Hematopoietic multipotent progenitor cell treated with erythropoietin and hydrocortisone succinate and interleukin-3 and kit ligand, for 4 days (in vitro differentiated cells): ENCODE measurements at regions not wholly inside any gene's neighbourhood (a gene's known extent, or its start where the extent isn't known, plus 50 kb on each side); places are given as distances from the start of the nearest gene placed in this dataset.
"Not testable (repeated sequence)": the region's sequence is repeated elsewhere in the genome, so short reads cannot be mapped to it uniquely, and the experiment has no call there.

ENCODE experiments used
- DNase-seq: peaks from one replicate; pipeline ENCODE4 v3.0.0-alpha.2; 2015

DNA sequence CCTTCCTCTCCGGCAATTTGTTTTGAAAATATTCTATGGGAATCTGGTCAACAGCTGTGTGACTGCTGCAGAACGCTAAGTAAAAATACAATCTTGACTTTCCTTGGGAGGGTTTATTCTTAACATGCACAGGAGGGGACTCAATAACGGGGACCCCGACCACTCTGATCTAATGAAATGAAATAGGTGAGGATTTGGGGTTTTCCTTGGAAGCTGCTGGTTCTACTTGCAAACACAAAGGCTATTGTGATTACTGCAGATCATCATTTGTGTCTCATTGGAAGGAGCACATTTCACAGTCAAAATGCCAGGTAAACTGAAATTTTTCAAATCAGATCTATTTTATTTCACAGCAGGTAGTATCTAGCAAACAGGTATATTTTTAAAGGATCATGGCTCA is 366.1 kb downstream of the SHANK2 start:
- DNase-seq, result no peak

DNA sequence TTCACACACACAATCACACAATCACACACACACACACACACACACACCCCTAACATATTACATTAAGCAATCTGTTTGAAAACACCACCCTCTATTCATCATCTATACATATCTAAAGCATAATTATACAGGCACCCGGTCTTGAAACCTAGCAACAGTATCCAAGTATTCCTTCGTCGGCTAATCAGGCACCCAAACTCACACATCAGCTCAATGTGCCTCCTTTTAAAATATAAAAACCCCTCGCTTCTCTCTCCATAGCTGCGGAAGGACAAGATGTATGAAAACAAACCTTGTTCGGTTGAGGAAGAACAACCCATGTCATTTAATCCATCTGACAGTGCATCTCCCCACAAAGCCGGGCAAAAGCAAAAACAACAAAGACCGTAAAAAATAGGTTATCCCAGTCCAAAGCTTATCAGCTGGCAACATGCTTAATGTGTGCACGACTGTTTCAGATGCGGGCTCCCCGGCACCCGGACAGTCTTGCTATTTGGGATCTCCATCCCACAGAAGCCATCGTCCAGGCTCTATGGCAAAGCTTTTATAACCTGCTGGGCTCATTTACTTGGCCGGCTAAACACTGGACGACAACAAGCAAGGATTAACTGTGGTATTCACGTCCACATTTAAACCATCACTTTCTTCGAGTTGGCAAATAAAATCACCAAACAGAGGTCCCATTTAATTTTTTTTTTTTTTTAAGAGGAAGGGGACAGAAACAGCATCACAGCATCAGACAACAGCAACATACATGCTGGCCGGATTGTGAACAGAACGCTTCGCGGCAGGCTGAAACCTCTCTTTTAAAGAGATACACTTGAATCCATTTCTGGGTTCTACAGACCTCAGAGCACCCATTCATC is 365.5 kb downstream of the SHANK2 start:
- no peak for DNase-seq

DNA sequence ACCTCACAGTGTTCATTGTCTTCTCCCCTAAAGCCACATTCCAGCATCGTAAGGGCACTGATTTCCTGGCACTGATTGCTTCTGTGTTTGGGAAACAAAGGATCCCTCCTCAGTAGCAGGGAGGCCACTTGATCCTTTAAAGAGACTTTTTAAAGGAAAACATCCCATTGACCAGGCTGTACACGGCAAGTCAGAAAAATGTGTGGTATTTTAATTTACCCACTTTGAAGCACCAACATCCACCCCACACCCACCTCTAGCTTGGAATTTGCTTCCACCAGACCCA is 364.9 kb downstream of the SHANK2 start:
- DNase-seq, result no peak

DNA sequence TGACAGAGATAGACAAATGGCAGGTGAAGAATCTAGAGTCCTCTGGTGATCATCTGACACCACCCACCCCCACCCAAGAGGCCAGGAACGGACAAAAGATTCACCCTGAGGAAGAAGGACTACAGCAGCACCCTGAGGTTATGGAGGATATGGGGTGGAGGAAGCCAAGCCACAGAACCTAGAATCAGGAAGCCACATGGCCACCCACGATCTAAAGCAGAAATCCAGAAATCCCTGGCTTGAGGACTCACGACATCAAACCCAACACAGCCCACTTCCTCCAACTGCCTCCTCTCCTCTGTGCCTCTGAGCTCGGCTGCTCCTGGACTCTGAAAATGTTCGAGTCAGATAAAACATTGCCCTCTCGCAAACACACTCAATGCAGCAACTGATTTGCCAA is 364.3 kb downstream of the SHANK2 start:
- DNase-seq, result peak; percentile 32

DNA sequence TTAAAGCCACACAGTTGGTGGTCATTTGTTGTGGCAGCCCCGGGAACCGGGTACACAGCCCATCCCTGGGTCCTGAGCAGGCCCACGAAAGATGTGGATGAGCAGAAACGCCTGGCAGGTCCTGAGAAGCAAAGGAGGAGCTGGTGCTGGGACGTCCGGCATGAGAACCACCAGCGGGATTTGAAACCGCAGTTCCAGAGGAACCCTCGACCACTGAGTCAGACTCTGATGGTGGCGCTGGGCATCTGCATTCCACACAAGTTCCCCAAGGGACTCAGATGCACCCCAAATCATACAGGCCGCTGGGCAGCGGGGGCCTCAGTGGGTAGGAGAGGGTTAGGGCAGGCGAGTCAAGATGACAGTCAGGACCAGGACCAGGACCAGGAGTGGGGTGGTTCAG is 363.0 kb downstream of the SHANK2 start:
- no peak for DNase-seq

DNA sequence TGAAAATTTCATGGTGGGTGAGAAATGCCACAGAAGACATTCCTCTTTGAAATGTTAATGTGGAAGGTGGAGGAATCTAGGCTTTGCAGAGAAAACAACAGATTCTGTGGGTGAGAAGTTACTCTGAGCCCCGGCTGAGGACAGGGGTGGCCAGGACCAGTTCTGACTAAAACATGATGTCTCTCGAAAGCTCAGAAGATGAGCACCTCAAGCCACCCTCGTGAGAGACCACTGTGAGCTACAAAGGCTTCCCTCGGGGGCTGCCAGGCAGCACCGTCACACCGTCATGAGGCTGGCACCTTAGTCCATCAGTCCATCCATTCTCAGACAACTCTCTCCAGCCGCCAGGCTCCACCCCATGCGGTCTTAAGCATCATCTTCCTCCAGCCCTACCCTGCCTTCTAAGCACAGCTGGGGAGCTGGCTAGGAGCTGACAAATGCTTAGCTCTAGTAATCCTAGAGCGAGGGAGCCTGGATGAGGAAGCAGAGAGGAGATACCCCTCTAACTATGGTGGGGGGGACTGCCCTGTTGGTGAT is 360.5 kb downstream of the SHANK2 start:
- DNase-seq, result no peak

DNA sequence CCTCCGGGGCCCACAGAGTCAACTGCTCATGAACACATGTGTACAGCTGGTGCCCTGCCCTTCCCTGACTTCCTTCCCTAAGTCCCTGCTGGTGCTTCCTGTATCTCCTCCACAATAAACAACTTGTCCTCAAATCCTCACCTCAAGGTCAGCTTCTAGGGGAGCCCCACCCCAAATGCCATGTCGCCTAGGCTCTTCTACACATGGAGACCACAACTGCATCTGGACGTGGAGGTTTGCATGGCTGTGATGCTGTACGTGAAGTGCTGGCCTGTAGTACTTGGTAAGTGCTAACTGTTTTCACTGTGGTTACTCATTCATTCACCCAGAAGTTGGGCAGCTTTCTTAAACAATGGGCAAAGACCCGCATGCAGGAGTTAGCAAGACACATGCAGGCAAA is 359.5 kb downstream of the SHANK2 start:
- no peak for DNase-seq

DNA sequence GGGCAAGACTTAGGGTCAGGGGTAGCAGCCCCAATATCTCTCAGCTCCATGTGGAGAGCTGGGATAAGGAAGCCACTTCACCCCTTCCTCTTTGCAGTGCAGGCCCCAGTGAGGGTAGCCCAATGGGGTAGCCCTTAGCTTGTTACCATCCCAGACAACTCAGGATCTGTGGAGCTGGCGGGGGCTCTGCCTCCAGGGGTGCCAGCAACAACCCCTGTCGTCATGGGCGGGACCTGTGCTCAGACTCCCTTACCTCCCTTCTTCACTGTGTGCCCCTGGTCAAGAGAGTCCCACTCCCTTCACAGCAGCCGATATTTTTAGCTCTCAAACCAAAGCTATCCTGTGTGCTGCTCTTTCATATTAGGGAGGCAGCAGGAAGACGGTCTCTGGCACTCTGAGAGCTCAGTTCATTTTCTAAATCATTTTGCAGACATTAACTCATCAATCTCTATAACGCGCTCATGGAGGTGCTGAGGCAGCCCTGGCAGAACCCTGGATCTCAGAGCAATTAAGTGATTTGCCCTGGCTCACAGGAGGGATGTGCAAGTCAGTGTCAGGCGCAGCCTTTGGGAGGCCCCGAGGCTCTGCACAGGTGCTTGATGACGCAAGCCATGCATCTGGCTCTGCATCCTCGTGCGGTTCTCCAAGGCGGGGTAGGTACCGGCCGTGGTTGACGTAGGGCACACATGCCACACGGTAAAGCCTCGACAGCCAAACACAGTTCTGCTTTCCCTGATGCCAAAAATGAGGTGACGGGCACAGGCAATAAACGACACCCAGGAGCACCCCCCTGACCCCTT is 357.6 kb downstream of the SHANK2 start:
- no peak for DNase-seq

DNA sequence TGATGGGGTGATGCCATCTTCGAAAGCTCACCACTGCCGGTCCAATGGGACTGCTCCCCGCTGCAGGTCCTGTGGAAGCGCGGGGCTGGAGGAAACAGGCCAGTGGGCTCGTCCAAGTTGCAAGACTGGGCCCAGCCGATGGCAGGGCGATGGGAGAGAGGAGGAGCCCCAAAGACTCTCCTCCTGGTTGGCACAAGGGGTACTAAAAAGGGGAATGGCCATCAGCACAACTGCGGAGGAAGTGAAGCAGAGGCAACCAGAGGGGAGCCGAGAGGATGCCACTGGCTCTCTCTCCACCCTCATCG is 357.1 kb downstream of the SHANK2 start:
- no peak for DNase-seq

DNA sequence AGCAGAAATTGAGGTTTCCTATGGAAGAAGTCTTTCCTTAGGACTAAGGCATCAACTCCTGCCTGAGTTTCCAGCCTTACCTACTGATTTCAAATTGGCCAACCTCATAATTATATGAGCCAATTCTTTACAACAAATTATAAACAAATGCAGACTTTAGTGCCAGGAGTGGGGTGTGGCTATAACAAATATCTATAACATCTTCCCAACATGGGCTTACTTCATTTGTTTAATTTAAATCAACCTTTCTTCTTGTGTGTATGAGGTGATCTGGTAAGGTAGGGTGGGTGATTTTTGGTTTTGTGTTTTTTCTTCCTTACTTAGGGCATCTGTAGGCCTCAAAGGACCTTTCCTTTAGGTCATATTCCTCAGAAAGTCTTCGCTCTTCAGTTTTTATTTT is 354.9 kb downstream of the SHANK2 start:
- no peak for DNase-seq

DNA sequence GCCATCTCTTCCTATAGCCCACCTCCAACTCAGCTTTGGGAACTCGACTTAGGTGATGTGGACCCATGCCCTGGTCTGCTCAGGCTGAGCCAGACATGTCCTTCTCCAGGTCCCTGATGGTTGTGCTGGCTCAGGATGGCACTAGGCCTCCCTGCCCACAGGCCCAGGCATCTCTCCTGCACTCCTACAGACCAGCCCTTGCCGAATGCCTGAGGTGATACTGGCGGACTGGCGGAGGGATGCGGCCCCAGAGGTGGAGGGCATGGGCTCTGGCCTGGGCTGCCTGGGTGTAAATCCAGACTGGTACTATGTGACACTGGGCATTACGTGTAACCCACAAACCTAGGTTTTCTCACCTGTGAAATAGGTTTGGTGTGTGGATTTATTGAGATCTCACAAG is 352.8 kb downstream of the SHANK2 start:
- no peak for DNase-seq

DNA sequence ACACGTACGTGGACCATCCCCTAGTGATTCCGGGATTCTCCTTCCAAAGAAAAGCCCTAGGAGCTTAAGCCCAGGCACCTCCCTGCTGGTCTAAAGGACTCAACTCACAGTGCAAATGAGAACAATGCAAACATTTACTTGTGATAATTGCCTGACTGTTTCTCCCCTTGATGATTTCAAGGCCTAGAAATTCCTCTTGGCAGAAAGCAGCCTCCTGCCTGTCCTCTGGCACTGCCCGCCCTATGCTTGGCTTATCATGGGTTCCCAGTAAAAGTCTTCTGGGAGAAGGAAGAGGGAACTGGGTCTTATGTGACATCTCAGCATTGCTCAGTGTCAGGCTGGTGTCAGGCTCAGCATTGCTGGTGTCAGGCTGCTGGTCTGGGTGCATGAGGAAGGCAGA is 351.8 kb downstream of the SHANK2 start:
- no peak for DNase-seq

DNA sequence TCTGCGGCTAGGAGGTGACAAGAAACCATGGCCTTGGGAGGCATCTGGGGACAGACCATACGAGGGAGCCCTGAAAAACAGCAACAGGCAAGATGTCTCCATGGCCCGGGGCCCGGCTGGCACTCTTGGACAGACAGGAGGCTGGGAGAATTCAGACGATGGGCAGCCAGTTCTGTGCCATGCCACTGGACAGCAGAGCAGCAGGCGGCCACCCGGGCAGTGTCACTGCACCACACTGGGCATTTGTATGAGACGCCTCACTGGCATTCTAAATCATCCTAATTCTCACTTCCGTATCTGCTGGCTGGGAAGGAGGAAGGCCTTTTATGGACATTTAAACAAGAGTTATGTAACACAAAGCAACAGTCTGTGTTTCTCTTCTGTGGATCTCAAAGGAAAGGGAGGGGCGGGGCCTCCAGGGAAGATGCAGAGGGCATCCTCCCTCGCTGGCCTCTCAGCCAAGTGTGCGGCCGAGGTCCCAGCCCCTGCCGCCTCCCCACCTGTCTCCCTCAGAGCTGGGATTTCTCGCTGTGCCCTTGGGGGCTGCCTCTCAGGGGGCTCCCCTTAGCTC is 350.3 kb downstream of the SHANK2 start:
- DNase-seq, result peak; percentile 27

DNA sequence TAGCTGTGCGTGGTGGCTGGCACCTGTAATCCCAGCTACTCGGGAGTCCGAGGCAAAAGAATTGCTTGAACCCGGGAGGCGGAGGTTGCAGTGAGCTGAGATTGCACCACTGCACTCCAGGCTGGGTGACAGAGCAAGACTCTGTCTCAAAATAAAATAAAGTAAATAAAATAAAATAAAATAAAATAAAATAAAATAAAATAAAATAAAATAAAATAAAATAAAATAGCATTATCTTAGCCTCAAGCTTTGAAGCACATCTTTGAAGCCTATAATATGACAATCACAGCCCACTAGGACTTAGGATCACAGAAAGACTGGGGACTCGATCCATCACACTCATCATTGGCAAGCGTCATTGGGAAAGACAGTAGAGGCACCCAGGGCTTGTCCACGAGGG is 349.1 kb downstream of the SHANK2 start:
- DNase-seq, result not testable (repeated sequence)

DNA sequence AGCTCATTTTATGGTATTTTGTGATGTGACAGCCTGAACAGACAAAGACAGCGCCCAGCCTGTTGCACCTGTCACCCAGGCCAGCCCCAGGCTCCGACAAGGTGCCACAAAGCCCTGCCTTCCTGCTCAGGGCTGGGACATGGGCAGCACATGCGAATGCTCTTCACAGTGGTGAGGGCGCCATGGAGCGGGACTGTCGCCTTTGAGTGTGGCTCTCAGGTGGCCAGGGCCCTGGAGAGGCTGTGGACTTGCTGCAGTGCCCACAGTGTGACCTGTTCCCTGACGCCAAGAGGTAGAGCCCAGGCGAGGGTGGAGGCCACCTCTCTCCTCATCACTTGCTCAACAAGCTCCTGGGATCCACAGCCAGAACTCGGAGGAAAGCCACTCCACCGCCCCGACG is 346.3 kb downstream of the SHANK2 start:
- no peak for DNase-seq

DNA sequence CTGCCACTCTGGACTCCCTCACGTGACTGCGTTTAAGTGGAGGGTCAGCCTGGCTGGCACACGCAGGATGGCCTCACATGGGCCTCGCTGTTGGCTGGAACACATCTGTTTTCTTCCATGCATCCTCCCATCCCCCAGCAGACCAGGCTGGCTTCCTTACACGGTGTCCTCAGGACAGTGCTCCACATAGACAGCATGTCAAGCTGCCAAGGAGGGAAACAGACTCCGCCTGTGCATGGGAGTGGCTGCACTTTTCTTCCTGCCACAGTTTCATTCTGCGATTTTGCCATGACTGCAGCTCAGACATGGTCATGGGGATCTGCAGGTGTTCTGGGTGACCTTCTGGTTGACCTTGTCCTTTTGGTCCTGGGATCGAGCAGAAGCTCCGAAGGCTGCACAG is 344.2 kb downstream of the SHANK2 start:
- DNase-seq, result no peak

DNA sequence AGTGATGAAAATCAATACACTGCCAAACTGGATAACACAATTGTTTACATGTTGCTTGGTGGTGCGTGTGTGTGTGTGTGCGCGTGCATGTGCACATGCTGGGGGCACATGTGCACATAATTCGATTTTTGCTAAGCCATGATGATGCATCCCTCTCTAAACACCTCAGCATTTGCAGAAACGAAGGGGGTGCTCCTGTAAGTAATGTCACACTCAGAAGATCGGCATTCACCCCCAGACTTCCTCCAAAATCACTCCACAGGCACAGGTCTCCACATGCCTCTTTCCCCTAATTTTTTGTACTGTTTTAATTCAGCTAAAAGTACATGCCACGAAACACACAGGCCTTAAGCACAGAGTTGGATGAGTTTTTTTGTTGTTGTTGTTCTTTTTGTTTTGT is 341.5 kb downstream of the SHANK2 start:
- no peak for DNase-seq

DNA sequence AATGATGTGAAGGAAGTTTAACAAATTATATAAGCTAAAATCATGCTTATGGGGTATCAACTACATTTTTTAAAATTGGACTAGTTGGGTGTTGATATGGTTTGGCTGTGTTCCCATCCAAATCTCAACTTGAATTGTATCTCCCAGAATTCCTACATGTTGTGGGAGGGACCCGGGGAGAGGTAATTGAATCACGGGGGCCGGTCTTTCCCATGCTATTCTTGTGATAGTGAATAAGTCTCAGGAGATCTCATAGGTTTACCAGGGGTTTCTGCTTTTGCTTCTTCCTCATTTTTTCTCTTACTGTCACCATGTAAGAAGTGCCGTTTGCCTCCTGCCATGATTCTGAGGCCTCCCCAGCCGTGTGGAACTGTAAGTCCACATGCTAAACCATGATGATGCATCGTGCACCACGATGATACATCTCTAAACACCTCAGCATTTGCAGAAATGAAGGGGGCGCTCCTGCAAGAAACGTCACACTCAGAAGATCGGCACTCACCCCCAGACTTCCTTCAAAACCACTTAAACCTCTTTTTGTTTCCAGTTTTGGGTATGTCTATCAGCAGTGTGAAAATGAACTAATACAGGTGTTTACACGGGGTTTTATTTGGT is 340.0 kb downstream of the SHANK2 start:
- no peak for DNase-seq

DNA sequence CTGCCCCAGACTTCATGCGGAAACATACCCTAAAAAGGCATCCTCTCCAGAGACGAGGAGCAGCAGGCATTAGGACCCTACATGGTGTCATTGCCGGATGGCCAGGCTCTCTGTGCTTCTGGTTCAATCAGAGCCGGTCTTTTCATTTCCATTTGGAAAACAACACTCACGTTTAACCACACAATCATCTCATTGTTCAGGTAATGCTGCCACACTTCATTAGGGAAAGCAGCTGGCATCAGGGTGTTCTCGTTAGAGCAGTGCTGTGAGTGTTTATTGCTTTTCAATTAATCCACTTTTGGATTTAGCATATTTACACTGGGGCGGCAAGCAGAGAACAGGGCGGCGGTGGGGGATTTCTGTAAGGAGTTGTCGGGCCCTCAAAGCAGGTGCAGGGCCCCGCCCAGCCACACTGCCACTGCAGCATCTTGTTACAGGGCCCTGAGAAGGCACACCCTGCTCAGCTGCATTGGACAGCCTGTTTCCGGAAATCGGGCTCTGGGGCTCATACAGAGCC is 338.6 kb downstream of the SHANK2 start:
- no peak for DNase-seq

DNA sequence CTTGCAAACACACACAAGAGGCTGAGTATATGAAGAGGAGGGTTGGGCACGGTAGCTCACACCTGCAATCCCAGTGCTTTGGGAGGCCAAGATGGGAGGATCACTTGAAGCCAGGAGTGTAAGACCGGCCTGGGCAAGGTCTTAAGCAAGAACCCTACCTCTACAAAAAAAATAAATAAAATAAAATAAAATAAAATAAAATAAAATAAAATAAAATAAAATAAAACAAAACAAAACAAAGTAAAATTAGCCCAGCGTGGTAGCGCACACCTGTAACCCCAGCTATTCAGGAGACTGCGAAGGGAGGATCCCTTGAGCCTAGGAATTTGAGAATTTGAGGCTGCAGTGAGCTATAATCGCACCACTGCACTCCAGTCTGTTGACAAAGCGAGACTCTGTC is 337.9 kb downstream of the SHANK2 start:
- no peak for DNase-seq

DNA sequence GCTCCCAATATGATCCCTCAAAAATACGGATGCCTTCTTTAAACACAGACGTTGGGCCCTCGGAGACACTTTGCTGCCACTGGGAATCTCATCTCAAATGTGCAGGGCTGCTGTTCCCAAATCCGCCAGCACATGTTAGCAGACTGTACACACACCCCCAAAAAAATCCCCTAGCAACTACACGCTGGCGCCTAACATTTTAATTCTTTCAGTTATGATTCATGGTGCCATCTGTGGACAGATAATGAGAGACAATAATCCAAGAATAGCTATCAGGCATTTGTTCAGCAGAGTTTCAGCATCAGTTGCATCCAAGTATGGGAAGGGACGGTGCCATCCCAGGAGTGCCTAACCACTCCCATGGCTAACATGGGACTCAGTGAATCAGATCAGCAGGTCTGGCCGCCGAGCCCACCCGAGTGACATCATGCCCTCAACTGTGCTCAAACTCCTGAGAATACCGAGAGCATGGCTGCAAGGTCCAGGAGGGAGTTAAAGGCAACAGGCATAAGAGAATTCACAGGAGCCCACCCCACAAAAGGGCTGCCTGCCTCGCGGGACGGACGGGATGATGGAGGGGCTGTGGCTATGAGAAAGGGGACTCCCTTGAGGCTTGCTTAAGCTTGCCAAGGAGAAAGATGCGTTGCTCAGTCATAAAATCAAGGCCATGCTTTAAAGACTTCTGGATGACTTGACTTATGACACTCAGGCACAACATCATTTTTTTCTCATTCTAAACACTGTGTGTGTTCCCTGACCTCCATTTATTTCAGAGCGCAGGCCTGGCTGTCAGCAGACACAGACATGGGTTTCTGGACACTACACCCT is 337.0 kb downstream of the SHANK2 start:
- DNase-seq, result no peak

DNA sequence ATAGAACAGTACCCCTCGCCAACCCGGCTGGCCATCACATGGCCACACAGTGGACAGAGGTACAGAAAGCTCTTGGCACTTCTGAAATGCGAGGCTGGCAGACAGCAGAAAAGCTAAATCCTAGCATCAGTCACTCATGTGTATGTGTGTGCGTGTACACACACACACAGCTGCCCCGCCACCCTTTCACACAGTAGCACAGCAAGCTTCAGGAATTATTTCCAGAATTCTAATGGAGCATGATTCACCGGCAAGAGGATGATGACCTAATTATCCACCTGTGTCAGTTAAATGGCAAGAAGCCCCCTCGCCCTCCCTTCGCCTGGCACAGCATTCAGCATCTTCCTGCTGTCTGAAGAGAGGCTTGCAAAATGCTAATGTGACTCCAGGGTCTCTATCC is 336.0 kb downstream of the SHANK2 start:
- no peak for DNase-seq

DNA sequence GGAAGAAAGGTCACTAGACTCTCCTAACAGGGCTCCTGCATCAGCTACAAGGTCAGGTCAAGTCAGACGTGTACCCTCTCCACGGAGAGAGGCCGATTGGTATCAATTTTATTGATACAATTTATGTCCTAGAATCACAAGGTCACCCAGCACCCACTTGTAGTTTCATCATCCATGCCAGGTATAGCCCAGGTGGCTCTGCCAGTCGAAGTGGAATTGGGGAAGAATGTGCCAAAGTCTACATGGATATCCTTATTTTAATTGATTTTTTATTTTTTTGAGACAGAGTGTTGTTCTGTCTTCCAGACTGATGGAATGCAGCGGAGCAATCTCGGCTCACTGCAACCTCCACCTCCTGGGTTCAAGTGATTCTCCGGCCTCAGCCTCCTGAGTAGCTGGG is 334.1 kb downstream of the SHANK2 start:
- no peak for DNase-seq
